K562 (cell line): ENCODE measurements at regions not wholly inside any gene's neighbourhood (a gene's known extent, or its start where the extent isn't known, plus 50 kb on each side); places are given as distances from the start of the nearest gene placed in this dataset.
"Not testable (repeated sequence)": the region's sequence is repeated elsewhere in the genome, so short reads cannot be mapped to it uniquely, and the experiment has no call there.

ENCODE experiments used
- ATAC-seq: fragments of 200-7000 bp; cut with Tn5 transposase; 3 replicates; pipeline ENCODE4 v1.9.1; 2020; ENCODE audit warnings: moderate library complexity
- BruUV-seq: library from RNA; stranded (reverse); fragments of 400-500 nt; replicated peaks from 2 replicates; lab custom pipeline; 2021; lab: Mats Ljungman, UMichigan
- CTCF ChIA-PET: fragments of 300-600 bp; formaldehyde crosslinking; extraction: SDS; loops from one replicate; lab custom pipeline; 2021; ENCODE audit warnings: low intra/inter-chr PET ratio; lab: Yijun Ruan, JAX
- POLR2A ChIA-PET: fragments of 300-600, 350-650 bp; sonication (Branson Sonifier 250); formaldehyde crosslinking; extraction: SDS; loops from one replicate; lab custom pipeline; 2021; ENCODE audit warnings: antibody characterized with exemption, inconsistent platforms; lab: Yijun Ruan, JAX
- DNase-seq, 4 experiments: peaks; one replicate each; pipeline versions ENCODE4 v3.0.0 to v3.0.0-alpha.2; 2011 to 2018; ENCODE audit warnings: low spot score in 3 of 4, mixed read lengths in 3 of 4; ENCODE audit errors: extremely low read depth in 1 of 4
- FAIRE-seq: peaks from 2 replicates; lab custom pipeline; 2011; peaks lifted over from hg19 to GRCh38; lab: Jason Lieb, UNC
- H2AFZ ChIP-seq: 2 replicates; pipeline ENCODE4 v1.6.0; 2011; ENCODE audit warnings: low read depth, low read length, control low read depth, inconsistent platforms
- H3K27ac ChIP-seq: fragments of 200-600 bp; 3 replicates; pipeline ENCODE4 v1.8.0; 2011; ENCODE audit warnings: low read depth, mild to moderate bottlenecking, control low read depth, inconsistent platforms, low read length, moderate library complexity, mixed read lengths; ENCODE audit errors: extremely low read depth
- H3K27me3 ChIP-seq, 2 experiments: fragments of 300-600 bp in 1 of 2; 2 replicates in 1 of 2; 3 replicates in 1 of 2; pipeline versions ENCODE4 v1.6.0 to v1.8.0; 2011; ENCODE audit warnings: inconsistent platforms in 2 of 2, low read length in 2 of 2, mild to moderate bottlenecking in 1 of 2, mixed read lengths in 1 of 2, moderate library complexity in 1 of 2; ENCODE audit not compliant: control insufficient read depth in 2 of 2, insufficient read depth in 2 of 2
- H3K36me3 ChIP-seq: fragments of 300-600 bp; 3 replicates; pipeline ENCODE4 v1.8.0; 2011; ENCODE audit warnings: mild to moderate bottlenecking, low read length, inconsistent platforms; ENCODE audit not compliant: control insufficient read depth, insufficient read depth
- H3K4me1 ChIP-seq, 2 experiments: fragments of 200-600 bp in 1 of 2; replicated peaks in 1 of 2; 2 replicates in 1 of 2; 3 replicates in 1 of 2; pipeline versions ENCODE4 v1.5.1 to v1.8.0; 2011; ENCODE audit warnings: inconsistent platforms in 2 of 2, low read length in 2 of 2, mild to moderate bottlenecking in 1 of 2, mixed read lengths in 1 of 2, moderate library complexity in 1 of 2; ENCODE audit not compliant: control insufficient read depth in 2 of 2, insufficient read depth in 2 of 2
- H3K4me2 ChIP-seq: 2 replicates; pipeline ENCODE4 v1.6.1; 2011; ENCODE audit warnings: low read length, control low read depth, inconsistent platforms, mixed read lengths; ENCODE audit not compliant: insufficient read depth
- H3K4me3 ChIP-seq: fragments of 200-600 bp; sonication (generic), shearing (Covaris generic); 2 replicates; pipeline ENCODE4 v1.5.1; 2016; ENCODE audit warnings: control low read depth, inconsistent platforms
- H3K79me2 ChIP-seq: fragments of 200-600 bp; 3 replicates; pipeline ENCODE4 v1.8.0; 2011; ENCODE audit warnings: low read length, inconsistent platforms; ENCODE audit not compliant: control insufficient read depth, insufficient read depth
- H3K9ac ChIP-seq, 2 experiments: 2 replicates each; pipeline versions ENCODE4 v1.6.0 to v1.6.1; 2011; ENCODE audit warnings: low read depth in 2 of 2, low read length in 2 of 2, control low read depth in 1 of 2, inconsistent platforms in 1 of 2, mild to moderate bottlenecking in 1 of 2, mixed read lengths in 1 of 2; ENCODE audit not compliant: insufficient read depth in 1 of 2
- H3K9me1 ChIP-seq: one replicate; pipeline ENCODE4 v1.6.0; 2011; ENCODE audit warnings: inconsistent platforms, mild to moderate bottlenecking, low read length, moderate library complexity; ENCODE audit not compliant: control insufficient read depth, insufficient read depth
- H3K9me3 ChIP-seq: replicated peaks from 2 replicates; pipeline ENCODE4 v1.5.1; 2011; ENCODE audit warnings: low read depth, low read length, inconsistent platforms; ENCODE audit not compliant: control insufficient read depth, insufficient read depth
- H4K20me1 ChIP-seq: replicated peaks from 2 replicates; pipeline ENCODE4 v1.6.1; 2011; ENCODE audit warnings: low read length, inconsistent platforms, mixed read lengths; ENCODE audit not compliant: control insufficient read depth, insufficient read depth
- DNMT1 ChIP-seq: fragments of 450-650 bp; IDR thresholded peaks from 2 replicates; pipeline ENCODE4 v1.6.1; 2016; ENCODE audit warnings: antibody characterized with exemption, mild to moderate bottlenecking
- ETS2 ChIP-seq: IDR thresholded peaks from 2 replicates; pipeline ENCODE4 v1.6.1; 2016; ENCODE audit warnings: borderline replicate concordance, missing genetic modification characterization, mild to moderate bottlenecking, moderate library complexity, missing compliant biosample characterization; ENCODE audit not compliant: poor library complexity, severe bottlenecking
- EZH2 ChIP-seq: IDR thresholded peaks from 2 replicates; pipeline ENCODE4 v1.6.1; 2012; ENCODE audit warnings: low read depth, mild to moderate bottlenecking, inconsistent platforms, low read length, borderline replicate concordance
- HMG20A ChIP-seq: fragments of 450-650 bp; formaldehyde crosslinking; conservative IDR thresholded peaks from 2 replicates; pipeline ENCODE4 v1.4.0; 2020; ENCODE audit warnings: mild to moderate bottlenecking, mixed read lengths
- KLF1 ChIP-seq: fragments of 450-650 bp; IDR thresholded peaks from 2 replicates; pipeline ENCODE4 v1.6.1; 2016; ENCODE audit warnings: missing genetic modification characterization, missing compliant biosample characterization
- KLF13 ChIP-seq: fragments of 450-650 bp; IDR thresholded peaks from 2 replicates; pipeline ENCODE4 v1.6.1; 2016; ENCODE audit warnings: missing genetic modification characterization, low read depth, mild to moderate bottlenecking, missing compliant biosample characterization, moderate library complexity, borderline replicate concordance
- POLR2G ChIP-seq: fragments of 200-400 bp; formaldehyde crosslinking; IDR thresholded peaks from 2 replicates; pipeline ENCODE4 v1.6.1; 2017; ENCODE audit warnings: low read depth, mild to moderate bottlenecking, antibody characterized with exemption, low read length, moderate library complexity
- ZNF232 ChIP-seq: sonication (generic); formaldehyde crosslinking; IDR thresholded peaks from 2 replicates; pipeline ENCODE4 v1.8.0; 2022; ENCODE audit warnings: mild to moderate bottlenecking, missing genetic modification reagents
- ZNF699 ChIP-seq: fragments of 250-450 bp; sonication (Bioruptor Pico); IDR thresholded peaks from 2 replicates; pipeline ENCODE4 v1.8.0; 2021; ENCODE audit warnings: mild to moderate bottlenecking, moderate library complexity; ENCODE audit not compliant: insufficient replicate concordance
- ZNF76 ChIP-seq: fragments of 250-450 bp; sonication (Bioruptor Pico); IDR thresholded peaks from 2 replicates; pipeline ENCODE4 v1.4.0; 2020; ENCODE audit warnings: mild to moderate bottlenecking, moderate library complexity, borderline replicate concordance
- WGBS: fragments of 100-300 bp; shearing (Covaris generic); methylation state at CpG from one replicate; pipeline ENCODE4 v1.1.6; 2016; ENCODE audit warnings: low coverage, mixed read lengths; ENCODE audit not compliant: insufficient coverage; ENCODE audit errors: missing lambda C conversion rate; 5-methylcytosine and 5-hydroxymethylcytosine counted together
- in situ Hi-C: fragments of 300-500 bp; cut with MboI; formaldehyde crosslinking; loops from 4 replicates; pipeline ENCODE4 v1.15.0; 2018; ENCODE audit warnings: inconsistent platforms, mixed read lengths
- intact Hi-C: fragments of 100-400 bp; cut with micrococcal nuclease; formaldehyde crosslinking; loops from 2 replicates; pipeline ENCODE4 v1.14.2; 2022
- TF ChIP-seq, protein P1 (sequence below): IDR thresholded peaks from 3 replicates; pipeline ENCODE4 v1.6.1; 2011; ENCODE audit warnings: borderline replicate concordance, mild to moderate bottlenecking, moderate library complexity; ENCODE audit not compliant: insufficient read length; ENCODE audit errors: extremely low read depth
- TF ChIP-seq, protein P2 (sequence below): IDR thresholded peaks from 3 replicates; pipeline ENCODE4 v1.6.1; 2011; ENCODE audit warnings: borderline replicate concordance, mild to moderate bottlenecking; ENCODE audit not compliant: insufficient read length, insufficient read depth

DNA sequence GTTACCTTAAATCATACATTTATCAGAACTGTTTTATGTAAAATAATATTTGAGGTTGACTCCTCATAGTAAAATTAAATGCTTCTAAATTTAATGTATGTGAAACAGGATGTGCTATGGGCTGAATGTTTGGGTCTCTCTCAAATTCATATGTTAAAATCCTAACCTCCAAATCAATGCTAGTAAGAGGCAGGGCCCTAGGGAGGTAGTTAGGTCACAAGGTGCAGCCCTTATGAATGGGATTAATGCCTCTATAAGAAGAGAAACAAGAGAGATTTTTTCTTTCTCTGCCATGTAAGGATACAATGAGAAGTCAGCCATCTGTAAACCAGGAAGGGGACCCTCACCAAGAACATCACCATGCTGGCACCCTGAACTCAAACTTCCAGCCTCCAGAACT lies 67.2 kb upstream of the ETAA1 start:
- ChIA-PET POLR2A (no interaction called here), CTCF (no interaction called here)
- no peaks in the 10 kb centered on the region for H3K9me3 ChIP-seq
- no peaks in the 10 kb centered on the region for H3K79me2 ChIP-seq
- in situ Hi-C loops (no loop called here), intact Hi-C loops (no loop called here)
- H3K4me3 ChIP-seq, result no peak overlapping the region
- no peak for TF ChIP-seq KLF13 (tag)
- TF ChIP-seq KLF1 (tag), result no peak
- no peak for TF ChIP-seq ZNF699 (CRISPR knock-in tag)
- no peak for TF ChIP-seq ETS2 (tag)
- TF ChIP-seq DNMT1, result no peak
- no peak for TF ChIP-seq POLR2G
- TF ChIP-seq ZNF76 (CRISPR knock-in tag), result no peak
- TF ChIP-seq, protein P1, sequence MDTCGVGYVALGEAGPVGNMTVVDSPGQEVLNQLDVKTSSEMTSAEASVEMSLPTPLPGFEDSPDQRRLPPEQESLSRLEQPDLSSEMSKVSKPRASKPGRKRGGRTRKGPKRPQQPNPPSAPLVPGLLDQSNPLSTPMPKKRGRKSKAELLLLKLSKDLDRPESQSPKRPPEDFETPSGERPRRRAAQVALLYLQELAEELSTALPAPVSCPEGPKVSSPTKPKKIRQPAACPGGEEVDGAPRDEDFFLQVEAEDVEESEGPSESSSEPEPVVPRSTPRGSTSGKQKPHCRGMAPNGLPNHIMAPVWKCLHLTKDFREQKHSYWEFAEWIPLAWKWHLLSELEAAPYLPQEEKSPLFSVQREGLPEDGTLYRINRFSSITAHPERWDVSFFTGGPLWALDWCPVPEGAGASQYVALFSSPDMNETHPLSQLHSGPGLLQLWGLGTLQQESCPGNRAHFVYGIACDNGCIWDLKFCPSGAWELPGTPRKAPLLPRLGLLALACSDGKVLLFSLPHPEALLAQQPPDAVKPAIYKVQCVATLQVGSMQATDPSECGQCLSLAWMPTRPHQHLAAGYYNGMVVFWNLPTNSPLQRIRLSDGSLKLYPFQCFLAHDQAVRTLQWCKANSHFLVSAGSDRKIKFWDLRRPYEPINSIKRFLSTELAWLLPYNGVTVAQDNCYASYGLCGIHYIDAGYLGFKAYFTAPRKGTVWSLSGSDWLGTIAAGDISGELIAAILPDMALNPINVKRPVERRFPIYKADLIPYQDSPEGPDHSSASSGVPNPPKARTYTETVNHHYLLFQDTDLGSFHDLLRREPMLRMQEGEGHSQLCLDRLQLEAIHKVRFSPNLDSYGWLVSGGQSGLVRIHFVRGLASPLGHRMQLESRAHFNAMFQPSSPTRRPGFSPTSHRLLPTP, result no peak
- TF ChIP-seq HMG20A, result no peak
- TF ChIP-seq, protein P2, sequence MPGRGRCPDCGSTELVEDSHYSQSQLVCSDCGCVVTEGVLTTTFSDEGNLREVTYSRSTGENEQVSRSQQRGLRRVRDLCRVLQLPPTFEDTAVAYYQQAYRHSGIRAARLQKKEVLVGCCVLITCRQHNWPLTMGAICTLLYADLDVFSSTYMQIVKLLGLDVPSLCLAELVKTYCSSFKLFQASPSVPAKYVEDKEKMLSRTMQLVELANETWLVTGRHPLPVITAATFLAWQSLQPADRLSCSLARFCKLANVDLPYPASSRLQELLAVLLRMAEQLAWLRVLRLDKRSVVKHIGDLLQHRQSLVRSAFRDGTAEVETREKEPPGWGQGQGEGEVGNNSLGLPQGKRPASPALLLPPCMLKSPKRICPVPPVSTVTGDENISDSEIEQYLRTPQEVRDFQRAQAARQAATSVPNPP, result no peak
- no peak for TF ChIP-seq ZNF232
- no peak for TF ChIP-seq EZH2
- no peaks in the 10 kb centered on the region for H3K4me1 ChIP-seq
- H3K27me3 ChIP-seq, result no peaks in the 10 kb centered on the region
- H4K20me1 ChIP-seq, result no peaks in the 10 kb centered on the region
- DNase-seq (no peak), ATAC-seq (no peak), FAIRE-seq (no peak)
- no TSS peak for BruUV-seq
- no peak overlapping the region for H3K27ac ChIP-seq
- H3K9ac ChIP-seq, result no peak overlapping the region
- H3K36me3 ChIP-seq, result no peaks in the 10 kb centered on the region
- H2AFZ ChIP-seq, result no peak overlapping the region
- H3K4me2 ChIP-seq, result no peak overlapping the region
- no peaks in the 10 kb centered on the region for H3K9me1 ChIP-seq

DNA sequence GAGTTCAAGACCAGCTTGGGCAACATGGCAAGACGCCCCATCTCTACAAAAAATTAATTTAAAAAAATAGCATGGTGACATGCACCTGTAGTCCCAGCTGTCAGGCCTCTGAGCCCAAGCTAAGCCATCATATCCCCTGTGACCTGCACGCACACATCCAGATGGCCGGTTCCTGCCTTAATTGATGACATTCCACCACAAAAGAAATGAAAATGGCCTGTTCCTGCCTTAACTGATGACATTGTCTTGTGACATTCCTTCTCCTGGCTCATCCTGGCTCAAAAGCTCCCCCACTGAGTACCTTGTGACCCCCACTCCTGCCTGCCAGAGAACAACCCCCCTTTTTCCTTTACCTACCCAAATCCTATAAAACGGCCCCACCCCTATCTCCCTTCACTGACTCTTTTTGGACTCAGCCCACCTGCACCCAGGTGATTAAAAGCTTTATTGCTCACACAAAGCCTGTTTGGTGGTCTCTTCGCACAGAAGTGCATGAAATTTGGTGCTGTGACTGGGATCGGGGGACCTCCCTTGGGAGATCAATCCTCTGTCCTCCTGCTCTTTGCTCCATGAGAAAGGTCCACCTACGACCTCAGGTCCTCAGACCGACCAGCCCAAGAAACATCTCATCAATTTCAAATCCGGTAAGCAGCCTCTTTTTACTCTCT lies 65.6 kb upstream of the ETAA1 start:
- FAIRE-seq, H4K20me1 ChIP-seq, H2AFZ ChIP-seq, H3K4me3 ChIP-seq, BruUV-seq, intact Hi-C loops, H3K27me3 ChIP-seq, H3K4me1 ChIP-seq, in situ Hi-C loops, H3K4me2 ChIP-seq, H3K9ac ChIP-seq, ATAC-seq, POLR2A ChIA-PET, H3K27ac ChIP-seq, DNase-seq, CTCF ChIA-PET, H3K9me3 ChIP-seq, H3K79me2 ChIP-seq, H3K36me3 ChIP-seq, H3K9me1 ChIP-seq: not testable (repeated sequence)
- 2% methylated on average over 8 of the region's 9 CpGs for WGBS
